Fibroblast of pulmonary artery (primary cell): ENCODE measurements at regions not wholly inside any gene's neighbourhood (a gene's known extent, or its start where the extent isn't known, plus 50 kb on each side); places are given as distances from the start of the nearest gene placed in this dataset.
A peak's percentile ranks its signal among the peaks of the same experiment; 100 is the strongest.

ENCODE experiments used
- DNase-seq: peaks from one replicate; pipeline ENCODE4 v3.0.0-alpha.2; 2010; ENCODE audit warnings: low read depth
- H3K4me3 ChIP-seq: replicated peaks from 2 replicates; pipeline ENCODE4 v1.5.1; 2011; ENCODE audit warnings: low read depth, mild to moderate bottlenecking, control low read depth, low read length, moderate library complexity
- TF ChIP-seq, protein P1 (sequence below): IDR thresholded peaks from 2 replicates; pipeline ENCODE4 v1.5.1; 2011; ENCODE audit warnings: mild to moderate bottlenecking, control low read depth, low read length, inconsistent platforms; ENCODE audit errors: missing control alignments

DNA sequence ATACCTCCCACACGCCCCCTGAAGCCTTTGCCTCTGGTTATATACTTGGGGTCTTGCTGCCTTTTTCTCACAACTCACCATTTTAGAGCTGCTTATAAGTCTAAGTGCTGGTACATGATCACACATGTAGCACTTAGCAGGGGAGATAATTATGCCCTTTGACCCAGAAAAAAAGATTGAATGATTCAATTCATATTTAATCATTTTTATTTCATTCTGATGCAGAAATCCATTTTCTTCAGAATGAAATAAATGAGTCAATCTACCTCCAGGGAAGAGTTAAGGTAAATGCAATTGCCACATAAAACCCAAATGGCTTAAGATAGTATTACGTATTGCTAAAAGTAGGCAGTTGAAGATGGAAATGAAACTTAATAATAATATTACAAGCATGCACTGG lies 414.6 kb upstream of the PRICKLE1 start:
- no peak for DNase-seq
- H3K4me3 ChIP-seq: no peak overlapping the region
- TF ChIP-seq, protein P1, sequence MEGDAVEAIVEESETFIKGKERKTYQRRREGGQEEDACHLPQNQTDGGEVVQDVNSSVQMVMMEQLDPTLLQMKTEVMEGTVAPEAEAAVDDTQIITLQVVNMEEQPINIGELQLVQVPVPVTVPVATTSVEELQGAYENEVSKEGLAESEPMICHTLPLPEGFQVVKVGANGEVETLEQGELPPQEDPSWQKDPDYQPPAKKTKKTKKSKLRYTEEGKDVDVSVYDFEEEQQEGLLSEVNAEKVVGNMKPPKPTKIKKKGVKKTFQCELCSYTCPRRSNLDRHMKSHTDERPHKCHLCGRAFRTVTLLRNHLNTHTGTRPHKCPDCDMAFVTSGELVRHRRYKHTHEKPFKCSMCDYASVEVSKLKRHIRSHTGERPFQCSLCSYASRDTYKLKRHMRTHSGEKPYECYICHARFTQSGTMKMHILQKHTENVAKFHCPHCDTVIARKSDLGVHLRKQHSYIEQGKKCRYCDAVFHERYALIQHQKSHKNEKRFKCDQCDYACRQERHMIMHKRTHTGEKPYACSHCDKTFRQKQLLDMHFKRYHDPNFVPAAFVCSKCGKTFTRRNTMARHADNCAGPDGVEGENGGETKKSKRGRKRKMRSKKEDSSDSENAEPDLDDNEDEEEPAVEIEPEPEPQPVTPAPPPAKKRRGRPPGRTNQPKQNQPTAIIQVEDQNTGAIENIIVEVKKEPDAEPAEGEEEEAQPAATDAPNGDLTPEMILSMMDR: no peak

- TF ChIP-seq, protein P1: no peak
- DNase-seq: no peak
- no peak overlapping the region for H3K4me3 ChIP-seq
Observed at GRCh38 chr12:42996869-42997431, 407.4 kb upstream of the PRICKLE1 start.

- TF ChIP-seq, protein P1: no peak
- H3K4me3 ChIP-seq: no peak overlapping the region
- no peak for DNase-seq
Observed at GRCh38 chr12:42992826-42993225, 403.3 kb upstream of the PRICKLE1 start.

- no peak overlapping the region for H3K4me3 ChIP-seq
- TF ChIP-seq, protein P1: no peak
- DNase-seq: no peak
Observed at GRCh38 chr12:42990387-42990786, 400.8 kb upstream of the PRICKLE1 start.

DNA sequence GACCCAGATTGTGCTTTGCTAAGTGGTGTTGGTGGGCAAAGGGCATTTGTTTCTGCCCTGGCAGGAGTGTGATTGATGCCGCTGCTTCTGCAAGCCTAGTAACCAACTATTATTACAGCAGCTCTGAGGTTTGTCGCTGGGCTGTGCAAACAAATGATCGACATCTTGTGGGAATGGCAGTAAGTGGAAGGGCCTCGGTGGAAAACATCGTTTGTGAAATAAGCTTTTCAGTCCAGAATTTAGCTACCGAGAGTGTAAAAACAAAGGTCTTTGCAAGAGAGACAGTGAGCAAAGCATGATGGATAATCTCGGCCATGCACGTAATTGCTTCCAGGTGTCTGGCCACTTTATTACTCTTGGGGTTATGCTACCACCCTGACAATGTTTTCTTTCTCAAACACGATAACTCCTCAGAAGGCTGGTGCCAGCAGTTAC lies 397.7 kb upstream of the PRICKLE1 start:
- TF ChIP-seq, protein P1: no peak
- H3K4me3 ChIP-seq: no peak overlapping the region

GRCh38 chr12:42985506-42985905 lies 396.0 kb upstream of the PRICKLE1 start:
- peak; percentile 11 for DNase-seq
- H3K4me3 ChIP-seq: no peak overlapping the region
- TF ChIP-seq, protein P1: no peak

More for the DNA sequence above, 397.7 kb upstream of the PRICKLE1 start:
- no peak for DNase-seq

DNA sequence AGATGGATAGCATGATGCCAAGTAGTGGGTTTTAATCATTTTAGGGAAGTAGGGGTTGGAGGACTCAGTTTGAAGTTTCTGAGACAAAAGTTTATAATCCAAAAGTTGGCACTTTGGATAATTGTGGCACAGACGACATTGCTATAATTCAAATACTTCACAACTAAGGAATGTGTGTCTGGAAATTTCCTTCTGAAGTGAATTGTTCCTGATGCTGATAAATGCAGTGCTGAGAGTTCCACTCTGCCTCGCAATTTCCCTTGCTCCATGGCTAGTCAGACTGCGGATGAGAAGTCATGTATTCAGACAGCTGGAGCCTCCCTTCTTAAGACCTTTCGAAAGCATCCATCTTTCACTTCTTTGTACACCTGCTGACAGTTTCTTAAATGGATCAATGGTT lies 393.3 kb upstream of the PRICKLE1 start:
- DNase-seq: peak; percentile 4
- TF ChIP-seq, protein P1: no peak

More for the DNA sequence above, 393.3 kb upstream of the PRICKLE1 start:
- no peak overlapping the region for H3K4me3 ChIP-seq
